Inferior parietal cortex (tissue), 1 donor: ENCODE measurements at regions not wholly inside any gene's neighbourhood (a gene's known extent, or its start where the extent isn't known, plus 50 kb on each side); places are given as distances from the start of the nearest gene placed in this dataset.
A peak's percentile ranks its signal among the peaks of the same experiment; 100 is the strongest.
"Not testable (repeated sequence)": the region's sequence is repeated elsewhere in the genome, so short reads cannot be mapped to it uniquely, and the experiment has no call there.

ENCODE experiments used
- DNase-seq: peaks from one replicate; pipeline ENCODE4 v3.0.0-alpha.2; 2016; ENCODE audit errors: extremely low spot score

GRCh38 chr4:28788929-28789490, 1928.4 kb downstream of the STIM2 start:
- DNase-seq: no peak

- DNase-seq: no peak
Observed at GRCh38 chr4:28792917-28793597, 1927.1 kb upstream of the PCDH7 start.

GRCh38 chr4:28799696-28800095, 1920.5 kb upstream of the PCDH7 start:
- DNase-seq: no peak

- DNase-seq: no peak
Observed at GRCh38 chr4:28811025-28811424, 1909.1 kb upstream of the PCDH7 start.

GRCh38 chr4:28822163-28822562, 1898.0 kb upstream of the PCDH7 start:
- no peak for DNase-seq

GRCh38 chr4:28827866-28828265, 1892.3 kb upstream of the PCDH7 start:
- no peak for DNase-seq

GRCh38 chr4:28831867-28832266, 1888.3 kb upstream of the PCDH7 start:
- no peak for DNase-seq

GRCh38 chr4:28832444-28832843, 1887.7 kb upstream of the PCDH7 start:
- DNase-seq: no peak

GRCh38 chr4:28834120-28834519, 1886.0 kb upstream of the PCDH7 start:
- no peak for DNase-seq

GRCh38 chr4:28835501-28835900, 1884.7 kb upstream of the PCDH7 start:
- DNase-seq: no peak

- DNase-seq: no peak
Observed at GRCh38 chr4:28842271-28842670, 1877.9 kb upstream of the PCDH7 start.

GRCh38 chr4:28845158-28845557, 1875.0 kb upstream of the PCDH7 start:
- DNase-seq: no peak

GRCh38 chr4:28857028-28857427, 1863.1 kb upstream of the PCDH7 start:
- not testable (repeated sequence) for DNase-seq

- DNase-seq: no peak
Observed at GRCh38 chr4:28868841-28869240, 1851.3 kb upstream of the PCDH7 start.

GRCh38 chr4:28879178-28879577, 1841.0 kb upstream of the PCDH7 start:
- no peak for DNase-seq

GRCh38 chr4:28879900-28880299, 1840.3 kb upstream of the PCDH7 start:
- no peak for DNase-seq

GRCh38 chr4:28883211-28883610, 1837.0 kb upstream of the PCDH7 start:
- DNase-seq: no peak

- DNase-seq: no peak
Observed at GRCh38 chr4:28886934-28887333, 1833.2 kb upstream of the PCDH7 start.

- DNase-seq: peak; percentile 11
Observed at GRCh38 chr4:28890949-28891775, 1829.0 kb upstream of the PCDH7 start.

- no peak for DNase-seq
Observed at GRCh38 chr4:28913466-28913865, 1806.7 kb upstream of the PCDH7 start.

- no peak for DNase-seq
Observed at GRCh38 chr4:28916585-28916984, 1803.6 kb upstream of the PCDH7 start.

GRCh38 chr4:28918871-28919270, 1801.3 kb upstream of the PCDH7 start:
- no peak for DNase-seq

- no peak for DNase-seq
Observed at GRCh38 chr4:28921886-28922285, 1798.3 kb upstream of the PCDH7 start.
